Activated CD8-positive, alpha-beta memory T cell treated with anti-CD3 and anti-CD28 coated beads, Interleukin-2, amount 50 U/mL, for 48 hours (primary cell): ENCODE measurements at regions not wholly inside any gene's neighbourhood (a gene's known extent, or its start where the extent isn't known, plus 50 kb on each side); places are given as distances from the start of the nearest gene placed in this dataset.
"Not testable (repeated sequence)": the region's sequence is repeated elsewhere in the genome, so short reads cannot be mapped to it uniquely, and the experiment has no call there.

Experiments used
- DNase-seq: peaks from one replicate; pipeline ENCODE4 v3.0.0-alpha.2; 2020

DNA sequence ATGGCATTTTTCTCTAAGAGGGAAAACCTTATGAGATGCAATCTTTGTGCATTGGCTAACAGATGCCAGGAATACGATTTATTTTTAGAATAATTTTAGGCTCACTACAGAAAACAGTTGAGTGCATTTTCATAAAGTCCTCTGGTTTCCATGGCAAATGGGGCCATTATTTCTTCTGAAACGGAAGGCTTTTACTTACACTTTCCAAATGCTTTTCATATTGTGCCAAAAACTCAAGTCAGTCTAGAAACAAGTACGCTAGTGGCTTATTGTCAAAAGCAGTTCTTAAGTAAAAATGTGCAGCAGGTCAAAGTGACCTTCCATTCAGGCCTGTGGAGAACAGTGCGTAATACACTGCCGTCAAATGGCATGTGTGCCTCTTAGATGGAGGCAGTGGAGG is 628.7 kb downstream of the EFNB2 start:
- DNase-seq: no peak

DNA sequence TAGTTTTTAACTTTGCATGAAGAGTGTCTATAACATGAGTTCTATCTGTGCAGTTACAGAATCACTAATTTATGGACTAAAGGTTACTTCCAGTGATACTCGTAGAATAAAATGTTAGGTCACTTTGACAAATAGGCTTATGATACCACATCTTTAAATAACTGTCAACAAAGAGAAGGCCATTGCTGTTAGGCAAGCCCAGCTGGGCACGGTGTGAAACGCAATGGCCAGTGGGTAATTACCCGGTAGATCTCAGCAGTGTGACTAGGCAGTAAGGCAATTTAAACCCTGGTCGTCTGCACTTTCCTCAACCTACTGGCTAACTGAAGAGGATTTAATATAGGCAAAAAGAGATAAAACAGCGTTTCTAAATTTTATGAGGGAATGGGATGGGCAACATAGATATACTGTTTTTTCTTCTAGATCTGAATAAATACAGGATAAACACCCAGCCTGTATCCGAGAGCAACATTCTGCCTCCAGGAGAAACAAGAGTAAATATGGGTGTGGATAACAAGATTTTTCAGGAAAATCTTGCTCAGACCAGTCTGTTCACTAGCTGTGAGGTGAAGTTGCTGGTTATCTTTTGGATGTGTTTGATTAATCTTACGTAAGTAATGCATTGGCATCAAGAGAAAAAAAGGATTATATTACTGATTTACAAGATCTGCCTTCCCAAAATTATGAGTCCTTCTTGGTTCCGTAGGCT is 631.3 kb downstream of the EFNB2 start:
- DNase-seq: no peak

DNA sequence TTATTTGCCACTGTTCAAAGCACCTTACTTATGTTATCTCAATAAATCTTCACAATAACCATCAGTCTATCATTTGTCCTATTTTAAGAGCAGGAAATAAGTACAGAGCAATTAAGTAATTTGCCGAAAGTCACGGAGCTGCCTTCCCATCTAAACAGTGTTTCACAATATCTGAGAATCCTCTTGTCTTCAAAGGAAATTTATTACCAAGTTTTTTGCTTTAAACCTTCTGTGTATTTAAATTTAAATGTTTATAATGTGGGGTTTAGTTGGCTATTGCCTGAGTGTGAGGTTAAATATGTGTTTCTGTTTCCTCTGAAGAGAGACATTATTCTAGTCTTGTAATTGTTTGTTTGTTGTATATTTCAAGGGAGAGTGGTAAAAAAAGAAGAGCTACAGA is 633.1 kb downstream of the EFNB2 start:
- no peak for DNase-seq

DNA sequence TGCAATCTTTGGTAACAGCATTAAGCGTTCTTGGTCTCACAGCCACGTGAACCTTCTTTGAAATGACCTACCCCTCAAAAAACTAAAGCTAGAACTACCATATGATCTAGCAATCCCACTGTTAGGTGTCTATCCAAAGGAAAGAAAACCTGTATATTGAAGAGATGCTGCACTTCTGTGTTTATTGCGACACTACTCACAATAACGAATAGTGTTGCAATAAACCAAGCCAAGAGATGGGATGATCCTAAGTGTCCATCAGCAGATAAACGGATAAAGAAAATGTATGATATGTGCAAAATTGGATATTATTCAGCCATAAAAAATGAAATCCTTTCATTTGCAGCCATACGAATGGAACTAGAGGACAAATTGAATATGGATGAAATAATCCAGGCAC is 637.9 kb downstream of the EFNB2 start:
- no peak for DNase-seq

DNA sequence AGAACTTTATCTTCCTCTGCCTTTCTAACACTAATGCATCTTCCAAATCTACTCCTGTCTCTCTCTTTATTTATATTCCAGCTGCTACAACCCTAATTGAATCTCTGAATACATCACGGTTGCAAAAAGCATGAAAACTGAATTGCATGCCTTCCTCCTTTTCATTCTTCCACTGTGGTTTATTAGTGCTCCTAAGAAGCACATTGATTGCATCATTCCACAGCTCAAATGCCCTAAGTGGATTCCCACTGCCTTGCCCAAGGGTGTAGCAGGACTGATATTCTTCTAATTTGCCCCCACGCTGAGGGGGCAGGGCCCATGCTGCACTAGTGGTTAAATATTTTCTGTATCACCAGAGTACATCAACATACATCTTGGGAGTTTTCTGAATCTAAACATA is 640.8 kb downstream of the EFNB2 start:
- no peak for DNase-seq

DNA sequence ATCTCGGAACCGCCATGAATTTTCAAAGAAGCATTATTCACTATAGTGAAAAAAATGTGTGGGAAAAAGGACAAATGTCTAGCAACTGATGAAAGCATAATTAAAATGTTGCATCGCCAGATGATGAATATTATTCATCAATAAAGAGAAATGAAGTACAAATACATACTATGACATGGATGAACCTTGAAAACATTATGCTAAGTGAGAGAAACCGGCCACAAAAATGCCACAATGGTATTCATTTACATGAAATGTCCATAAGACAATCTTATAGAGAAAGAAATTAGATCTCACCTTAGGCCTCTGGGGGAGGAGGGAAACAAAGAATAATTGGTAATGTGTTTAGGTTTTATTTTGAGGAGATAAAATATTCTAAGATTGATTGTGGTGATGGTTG is 645.0 kb downstream of the EFNB2 start:
- DNase-seq: no peak

DNA sequence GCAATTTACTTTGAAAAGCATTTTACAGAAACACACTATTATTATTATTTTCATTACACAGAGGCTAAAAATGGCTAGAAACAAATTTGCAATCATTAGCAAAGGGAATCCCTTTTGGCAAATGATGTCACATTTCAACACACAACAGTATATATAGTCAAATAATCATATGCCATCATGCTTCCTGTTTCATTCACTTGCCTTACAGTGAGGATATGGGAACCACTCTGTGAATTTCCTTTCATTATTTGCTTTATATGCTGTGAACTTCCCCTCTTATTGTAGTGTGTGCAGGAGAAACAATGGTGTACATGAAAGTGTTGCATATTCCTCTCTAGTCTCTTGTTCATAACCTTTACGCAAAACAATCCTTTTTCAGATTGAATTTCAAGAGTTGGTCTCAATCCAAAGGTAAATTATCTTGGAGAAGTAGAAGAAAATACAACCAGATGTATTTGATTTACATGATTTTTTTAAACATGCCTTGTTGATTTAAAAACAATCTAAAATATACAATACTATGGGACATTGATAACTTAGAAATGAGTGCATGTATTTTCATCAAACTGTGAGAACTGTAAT is 657.3 kb downstream of the EFNB2 start:
- no peak for DNase-seq

DNA sequence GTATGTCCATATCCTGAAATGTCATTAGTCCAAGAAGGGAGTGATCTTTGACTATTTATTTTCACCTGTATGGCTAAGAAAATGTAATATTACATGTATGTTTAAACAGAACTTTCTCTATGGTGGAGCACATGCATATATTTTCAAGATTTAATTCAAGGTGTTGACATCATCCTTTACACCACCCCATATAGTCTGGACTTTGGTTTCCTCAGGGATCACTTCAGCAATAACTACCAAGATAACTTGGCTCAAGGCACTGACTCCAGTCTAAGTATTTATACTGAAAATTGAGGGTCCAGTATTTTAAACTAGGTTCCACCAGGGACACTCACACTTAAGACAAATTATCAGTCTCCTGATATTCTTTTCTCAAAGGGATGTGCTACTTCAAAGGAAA is 660.6 kb downstream of the EFNB2 start:
- no peak for DNase-seq

DNA sequence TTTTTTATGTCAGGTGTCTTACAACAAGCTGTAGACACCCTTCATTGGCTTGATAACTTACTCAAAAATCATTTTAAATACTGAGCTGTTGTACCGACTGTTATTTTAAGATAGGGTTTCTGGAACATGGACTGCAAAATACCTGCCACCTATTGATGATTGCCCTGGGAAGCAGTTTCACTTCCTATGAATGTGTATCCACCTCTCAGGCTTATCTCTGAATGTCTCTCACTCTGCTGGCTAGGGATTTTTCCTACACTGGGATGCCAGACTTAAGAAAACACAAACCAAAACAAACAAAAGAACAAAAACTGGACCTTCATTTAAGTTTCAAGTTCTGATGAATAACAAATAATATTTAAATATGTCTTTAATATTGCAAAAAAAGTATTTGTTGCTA is 663.7 kb downstream of the EFNB2 start:
- DNase-seq: no peak

DNA sequence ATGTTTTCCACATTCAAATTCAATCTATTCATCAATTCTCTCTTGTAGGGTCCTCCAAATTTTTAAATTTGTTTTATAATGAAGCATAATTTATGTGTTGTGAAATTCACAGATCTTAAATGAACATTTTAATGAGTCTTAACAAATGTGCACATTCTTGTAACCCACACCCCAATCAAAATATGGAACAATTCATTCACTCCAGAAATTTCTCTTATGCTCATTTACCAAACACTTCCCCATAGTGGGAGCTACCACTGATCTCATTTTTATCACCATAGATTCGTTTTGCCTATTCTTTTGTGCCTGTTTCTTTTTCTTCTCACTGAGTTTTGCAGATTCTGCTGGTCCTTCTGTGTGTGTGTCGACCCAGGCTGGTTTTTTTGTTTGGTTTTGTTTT is 664.1 kb downstream of the EFNB2 start:
- DNase-seq: no peak

DNA sequence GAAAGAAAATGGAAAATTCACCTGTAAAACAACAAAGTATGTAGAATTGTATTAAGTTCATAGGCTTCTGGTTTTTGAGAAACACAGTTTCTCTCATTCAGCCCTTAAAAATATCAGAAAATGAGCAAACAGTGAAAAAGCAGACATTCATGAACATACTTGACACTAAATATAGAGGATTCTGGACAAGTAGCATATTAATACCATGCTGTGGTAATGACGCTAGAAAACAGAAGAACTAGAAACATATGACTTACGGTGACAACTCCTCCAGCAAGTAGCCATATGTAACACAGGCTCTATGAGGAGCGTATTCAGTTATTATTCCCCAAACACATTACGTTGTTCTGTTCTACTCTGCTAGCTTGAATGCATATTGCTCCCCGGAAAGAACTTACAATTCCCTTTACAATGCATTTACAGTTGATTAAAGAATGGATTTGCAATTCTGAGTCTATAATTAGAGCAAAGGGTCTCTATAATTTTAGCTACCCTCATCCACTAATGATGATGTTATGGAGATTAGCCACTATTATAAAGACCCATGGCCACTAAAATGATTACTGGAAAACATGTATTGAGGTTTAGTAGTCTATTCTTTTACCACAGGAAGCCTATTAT is 672.1 kb downstream of the EFNB2 start:
- no peak for DNase-seq

DNA sequence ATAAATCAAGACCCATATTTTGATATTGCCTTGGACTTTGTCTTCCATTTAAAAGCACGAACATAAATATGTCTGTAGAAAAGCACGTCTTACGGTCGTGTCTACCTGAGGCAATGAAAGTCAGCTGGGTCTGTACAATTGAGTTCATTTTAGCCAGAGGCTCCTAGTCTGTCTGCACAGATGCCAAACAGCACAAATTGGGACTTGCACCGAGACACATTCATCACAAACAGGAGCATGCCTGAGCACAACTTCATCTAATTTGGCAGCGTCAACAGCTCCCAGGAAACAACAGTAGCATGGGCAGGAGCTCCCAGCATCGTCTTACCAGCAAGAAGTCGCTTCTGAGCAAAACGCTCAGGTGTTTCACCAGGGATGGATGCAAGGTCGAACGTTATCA is 687.0 kb downstream of the EFNB2 start:
- DNase-seq: no peak

DNA sequence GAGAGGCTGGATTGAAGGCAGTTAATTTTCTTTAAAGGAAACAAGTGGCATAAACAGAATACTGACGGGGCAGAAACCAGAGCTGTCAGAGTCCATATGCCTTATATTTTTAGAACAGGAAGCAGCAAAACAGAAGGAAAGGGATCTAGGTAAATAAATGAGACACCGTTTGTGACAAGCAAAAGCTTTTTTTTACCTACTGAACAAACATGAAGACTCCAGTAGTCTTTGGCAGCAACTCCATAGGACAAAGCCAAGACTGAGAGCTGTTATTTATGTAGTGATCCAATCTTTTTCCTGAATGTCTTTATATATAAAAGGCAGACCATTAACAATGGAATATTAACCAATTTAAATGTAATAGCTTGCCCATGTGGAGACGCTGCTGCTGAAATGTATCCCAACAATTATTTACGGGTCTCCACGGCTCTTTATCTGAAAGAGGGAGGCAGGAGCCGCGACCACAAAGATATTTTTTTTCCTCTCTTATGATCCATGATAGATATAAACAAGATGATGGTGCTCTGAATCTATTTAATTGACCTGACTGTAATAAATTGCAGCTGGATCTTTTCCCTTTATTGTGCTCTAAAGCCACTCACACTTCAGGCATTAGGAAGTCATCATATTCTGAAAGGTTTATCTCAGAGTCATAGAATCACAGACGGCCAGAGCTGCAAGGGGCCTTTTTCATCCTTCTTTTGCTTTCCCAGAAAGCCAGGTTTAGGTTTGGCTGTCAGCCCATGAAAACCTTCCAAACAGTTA is 687.8 kb downstream of the EFNB2 start:
- no peak for DNase-seq

DNA sequence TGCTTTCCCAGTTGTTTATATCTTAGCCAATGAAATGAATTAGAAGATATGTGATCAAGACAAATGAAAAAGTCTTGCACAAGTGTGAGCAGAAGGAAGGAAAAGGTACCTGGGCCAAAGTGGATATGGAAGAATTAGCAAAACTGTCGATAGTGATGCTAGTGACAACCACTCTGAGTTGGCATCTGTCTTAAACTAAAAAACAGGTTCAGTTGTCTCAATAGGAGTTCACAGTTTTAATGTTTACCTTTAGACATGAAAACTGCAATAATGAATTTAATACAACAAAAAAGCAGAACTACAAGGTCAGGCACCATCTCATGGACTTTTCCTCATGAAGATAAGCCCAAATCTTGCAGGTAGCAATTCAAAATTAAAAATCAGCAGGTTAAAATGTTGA is 688.5 kb downstream of the EFNB2 start:
- no peak for DNase-seq

DNA sequence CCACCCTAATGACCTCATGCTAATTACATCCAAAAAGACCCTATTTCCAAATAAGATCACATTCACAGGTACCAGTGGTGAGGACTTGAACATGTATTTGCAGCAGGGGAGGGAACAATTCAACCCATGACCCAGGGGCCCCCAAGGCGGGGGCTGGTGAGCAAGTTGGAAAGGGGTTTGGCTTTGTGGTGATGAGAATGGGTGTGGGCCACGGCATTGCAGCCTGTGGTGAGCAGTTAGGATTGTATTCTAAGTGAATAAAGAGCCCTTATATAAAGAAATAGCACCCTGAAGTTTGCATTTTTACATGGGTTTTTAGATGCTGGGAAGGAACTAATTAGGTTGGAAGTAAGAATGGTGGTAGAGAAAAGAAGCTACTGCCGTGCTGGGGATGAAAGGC is 694.2 kb downstream of the EFNB2 start:
- no peak for DNase-seq

DNA sequence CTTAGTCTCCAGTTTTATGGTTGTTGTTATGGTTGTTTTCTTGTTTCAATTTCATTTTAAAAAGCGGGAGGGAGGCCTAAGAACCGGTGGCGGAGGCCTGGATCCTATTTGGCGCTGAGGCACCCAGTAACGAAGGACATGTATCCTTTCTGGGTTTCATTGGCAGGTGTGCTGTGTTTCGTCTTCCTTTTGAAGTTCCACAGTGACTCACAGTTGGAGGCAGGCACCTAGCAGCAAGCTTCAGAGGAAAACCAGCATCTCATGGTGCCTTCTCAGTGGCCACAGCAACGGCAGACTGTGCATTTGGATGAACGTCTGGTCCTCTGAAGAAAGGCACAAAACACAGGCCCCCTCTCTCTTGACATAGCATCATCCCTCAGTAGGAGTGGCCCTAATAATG is 697.2 kb downstream of the EFNB2 start:
- no peak for DNase-seq

DNA sequence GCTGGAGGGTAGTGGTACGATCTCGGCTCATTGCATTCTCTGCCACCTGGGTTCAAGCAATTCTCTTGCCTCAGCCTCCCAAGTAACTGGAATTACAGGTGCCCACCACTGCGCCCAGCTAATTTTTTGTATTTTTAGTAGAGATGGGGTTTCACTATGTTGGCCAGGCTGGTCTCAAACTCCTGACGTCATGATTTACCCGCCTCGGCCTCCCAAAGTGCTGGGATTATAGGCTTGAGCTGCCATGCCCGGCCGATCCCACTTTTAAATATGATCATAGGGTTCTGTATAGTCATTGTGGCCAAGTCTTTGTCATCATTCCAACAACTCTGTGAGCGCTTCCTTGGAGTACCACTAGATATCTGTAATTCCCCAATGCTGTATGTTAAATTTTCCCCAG is 698.2 kb downstream of the EFNB2 start:
- DNase-seq: not testable (repeated sequence)

DNA sequence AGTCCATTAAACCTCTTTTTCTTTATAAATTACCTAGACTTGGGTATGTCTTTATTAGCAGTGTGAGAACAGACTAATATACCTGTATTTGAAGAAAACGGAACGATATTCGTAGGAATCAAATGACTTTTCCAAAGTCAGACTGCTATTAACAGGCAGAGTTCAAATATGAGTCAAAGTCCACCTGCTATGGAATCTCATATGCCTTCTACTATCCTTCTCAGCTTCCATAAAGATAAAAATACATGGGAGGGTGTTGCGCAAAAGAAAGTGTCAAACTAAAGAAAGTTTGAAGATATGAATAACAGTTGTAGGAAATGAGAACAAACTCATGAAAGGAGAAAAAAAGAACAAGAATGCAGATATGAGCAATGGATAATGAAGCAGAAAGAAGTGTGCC is 704.6 kb downstream of the EFNB2 start:
- DNase-seq: no peak

DNA sequence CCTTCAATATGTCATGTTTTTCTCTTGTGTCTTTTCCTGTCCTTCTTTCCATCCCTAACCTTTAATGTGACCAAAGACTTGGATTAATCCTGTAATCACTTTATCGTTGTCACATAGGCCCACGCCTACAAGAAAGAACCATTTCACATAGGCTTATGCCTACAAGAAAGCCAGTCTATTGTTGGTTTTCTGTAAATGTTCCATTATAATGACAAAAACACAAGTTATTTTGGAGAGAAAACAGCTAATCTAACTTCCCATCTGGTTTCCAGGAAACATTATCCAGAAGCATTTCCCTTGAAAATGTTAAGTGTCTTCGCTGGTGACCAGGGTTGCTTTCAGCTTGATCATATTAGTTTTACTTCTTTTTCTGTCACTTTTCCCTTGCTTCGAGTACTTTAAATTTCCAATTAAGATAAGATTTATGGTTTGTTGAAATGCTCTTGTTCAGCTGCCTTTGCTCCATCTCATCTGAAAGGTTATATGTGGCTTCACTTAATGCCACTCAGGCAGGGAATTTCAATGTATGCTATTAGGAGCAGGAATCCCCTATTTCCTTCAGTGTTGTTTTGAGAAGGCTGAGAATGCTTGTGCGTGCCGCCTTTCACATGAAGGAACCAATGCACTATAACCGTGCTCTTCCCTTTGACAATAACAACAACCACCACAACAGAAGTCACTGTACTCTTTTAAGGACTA is 708.2 kb downstream of the EFNB2 start:
- no peak for DNase-seq

DNA sequence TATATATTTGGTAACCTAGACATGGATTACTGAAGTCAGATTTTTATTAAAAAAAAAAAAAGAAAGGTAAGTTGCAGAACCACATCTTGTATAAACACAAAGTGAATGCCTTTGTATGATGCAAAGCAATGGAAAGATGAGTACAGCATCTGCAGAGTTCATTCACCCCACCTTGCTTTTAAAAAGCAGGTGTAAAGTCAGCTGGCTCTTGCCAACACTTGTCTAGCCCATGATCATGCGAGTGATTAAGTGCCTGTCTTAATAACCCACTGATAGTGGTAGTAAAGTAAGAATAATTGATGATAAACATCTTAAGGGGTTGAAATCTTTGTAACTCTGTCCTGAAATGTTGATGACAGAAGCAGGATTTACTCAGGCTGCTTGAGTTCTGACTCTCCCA is 710.4 kb downstream of the EFNB2 start:
- DNase-seq: no peak

DNA sequence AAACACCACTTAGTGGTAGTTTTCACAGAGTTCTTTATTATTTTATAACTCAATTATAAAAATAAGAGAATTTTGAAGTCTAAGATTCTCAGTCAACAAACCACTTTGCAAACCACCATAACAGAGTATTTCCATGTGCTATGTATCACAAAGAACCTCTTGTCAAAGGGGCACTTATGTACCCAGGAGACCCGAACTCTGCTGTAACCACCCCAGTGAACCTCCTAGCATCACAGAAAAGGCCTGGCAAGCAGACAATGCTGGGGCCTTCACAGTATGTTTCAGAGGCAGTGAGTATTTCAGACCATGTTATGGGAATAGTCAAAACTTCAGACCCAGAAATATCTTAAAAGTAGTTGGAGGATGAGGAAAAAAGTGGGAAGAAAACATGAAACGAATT is 714.1 kb downstream of the EFNB2 start:
- no peak for DNase-seq

DNA sequence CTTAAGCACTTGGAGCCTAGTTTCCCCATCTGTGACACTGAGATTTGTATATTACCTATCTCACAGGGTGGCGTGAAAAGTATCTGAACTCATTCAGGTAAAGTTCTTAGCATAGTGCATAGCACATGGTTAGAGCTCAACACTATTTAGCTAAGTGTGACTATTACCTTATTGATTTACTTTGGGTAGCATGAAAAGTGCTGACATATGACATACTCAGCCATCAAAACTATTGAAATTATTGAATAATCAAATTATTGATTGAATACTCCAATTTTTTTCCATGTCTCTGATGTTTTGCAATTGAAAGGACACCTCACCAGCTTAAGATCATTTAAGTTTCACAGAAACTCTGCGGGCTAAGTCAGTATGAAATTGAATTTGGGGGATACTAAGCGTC is 715.0 kb downstream of the EFNB2 start:
- DNase-seq: no peak

DNA sequence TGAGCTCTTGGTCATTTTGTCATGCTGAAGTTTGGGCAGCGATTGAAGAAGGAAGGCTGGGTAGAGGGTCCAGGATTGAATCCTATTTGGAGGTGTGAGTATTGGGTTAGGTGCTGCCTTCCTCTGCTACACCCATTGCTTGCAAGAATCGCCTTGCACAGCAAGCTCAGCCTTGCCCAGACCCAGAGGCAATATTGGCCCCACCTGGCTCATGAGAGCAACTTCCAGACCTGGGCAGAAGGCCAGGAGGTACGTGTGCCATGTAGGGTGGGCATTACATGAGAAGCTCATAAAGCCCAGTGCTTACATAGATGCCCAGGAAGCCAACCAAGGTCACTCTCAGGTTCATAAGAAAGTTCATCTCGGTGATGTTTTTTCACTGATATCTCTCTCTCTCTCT is 718.0 kb downstream of the EFNB2 start:
- DNase-seq: no peak
